Upper lobe of left lung (tissue), 4 donors: ENCODE measurements at regions not wholly inside any gene's neighbourhood (a gene's known extent, or its start where the extent isn't known, plus 50 kb on each side); places are given as distances from the start of the nearest gene placed in this dataset.
A peak's percentile ranks its signal among the peaks of the same experiment; 100 is the strongest.

Experiments
- POLR2A ChIP-seq, 4 donors: fragments of 450-650 bp; IDR thresholded peaks; one replicate each; pipeline ENCODE4 v1.5.1; 2016 to 2017; ENCODE audit warnings: antibody characterized with exemption in 4 of 4, mild to moderate bottlenecking in 2 of 4
- POLR2AphosphoS5 ChIP-seq, 2 donors: sonication (generic); formaldehyde crosslinking; IDR thresholded peaks; one replicate each; pipeline ENCODE4 v1.5.1; 2017; ENCODE audit warnings: antibody characterized with exemption in 2 of 2
- TF ChIP-seq, protein P1 (sequence below), 6 experiments: fragments of 450-650 bp in 4 of 6; fragments of 200-600 bp in 2 of 6; sonication (generic) in 2 of 6; IDR thresholded peaks; one replicate each; pipeline ENCODE4 v1.5.1; 2016 to 2019; ENCODE audit warnings: antibody characterized with exemption in 6 of 6

GRCh38 chr3:94525043-94525442 lies 462.2 kb downstream of the NSUN3 start:
- TF ChIP-seq, protein P1, sequence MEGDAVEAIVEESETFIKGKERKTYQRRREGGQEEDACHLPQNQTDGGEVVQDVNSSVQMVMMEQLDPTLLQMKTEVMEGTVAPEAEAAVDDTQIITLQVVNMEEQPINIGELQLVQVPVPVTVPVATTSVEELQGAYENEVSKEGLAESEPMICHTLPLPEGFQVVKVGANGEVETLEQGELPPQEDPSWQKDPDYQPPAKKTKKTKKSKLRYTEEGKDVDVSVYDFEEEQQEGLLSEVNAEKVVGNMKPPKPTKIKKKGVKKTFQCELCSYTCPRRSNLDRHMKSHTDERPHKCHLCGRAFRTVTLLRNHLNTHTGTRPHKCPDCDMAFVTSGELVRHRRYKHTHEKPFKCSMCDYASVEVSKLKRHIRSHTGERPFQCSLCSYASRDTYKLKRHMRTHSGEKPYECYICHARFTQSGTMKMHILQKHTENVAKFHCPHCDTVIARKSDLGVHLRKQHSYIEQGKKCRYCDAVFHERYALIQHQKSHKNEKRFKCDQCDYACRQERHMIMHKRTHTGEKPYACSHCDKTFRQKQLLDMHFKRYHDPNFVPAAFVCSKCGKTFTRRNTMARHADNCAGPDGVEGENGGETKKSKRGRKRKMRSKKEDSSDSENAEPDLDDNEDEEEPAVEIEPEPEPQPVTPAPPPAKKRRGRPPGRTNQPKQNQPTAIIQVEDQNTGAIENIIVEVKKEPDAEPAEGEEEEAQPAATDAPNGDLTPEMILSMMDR (IDR thresholded peaks at IDR 0.05) = peak in 1 of 6 experiments; percentile 11
- no peak for TF ChIP-seq POLR2AphosphoS5 (IDR thresholded peaks at IDR 0.05)
- TF ChIP-seq POLR2A (IDR thresholded peaks at IDR 0.05) = no peak
